ENCODE measurements at regions not wholly inside any gene's neighbourhood (a gene's known extent, or its start where the extent isn't known, plus 50 kb on each side); places are given as distances from the start of the nearest gene placed in this dataset.

DNA sequence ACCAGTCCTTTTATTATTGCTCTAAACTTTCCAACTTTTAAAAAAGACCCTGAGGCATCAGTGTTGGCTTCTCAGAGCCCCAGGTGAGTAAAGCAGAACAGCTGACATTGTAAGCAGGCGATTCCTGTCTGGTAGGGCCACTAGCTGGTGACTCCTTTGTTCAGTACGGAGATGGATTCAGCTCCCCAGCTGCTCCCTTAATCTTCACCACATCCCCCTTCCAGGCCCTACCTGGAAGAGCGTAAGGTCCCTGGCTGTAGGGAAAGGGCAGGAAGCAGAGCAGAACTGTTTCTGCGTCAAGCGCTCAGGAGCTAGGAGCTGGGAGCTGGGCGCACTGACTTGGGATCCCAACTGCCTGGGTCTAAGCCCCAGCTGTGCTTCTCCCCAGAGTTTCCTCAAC lies 203.7 kb upstream of the TAS2R1 start:
- Mint-ChIP-seq H3K9me3 (peaks cover 0 to 3% (median 0%) of the 10 kb centered on the region in 7 donors), H3K27ac (no peak overlapping the region), H3K36me3 (no peaks in the 10 kb centered on the region), H3K4me3 (no peak overlapping the region), H3K4me1 (no peaks in the 10 kb centered on the region), H3K27me3 (ENCODE audit: low read depth in 3 of 3) (no peaks in the 10 kb centered on the region)
- WGBS (ENCODE audit: insufficient coverage) = 56% methylated on average over 2 of the region's 6 CpGs
- Histone ChIP-seq H3K27me3 (ENCODE audit: control insufficient read depth in 2 of 2, insufficient read depth in 2 of 2, low read length in 2 of 2) (no peaks in the 10 kb centered on the region), H3K27ac (ENCODE audit: low read depth in 1 of 2, low read length in 2 of 2) (no peak overlapping the region), H4K20me1 (ENCODE audit: insufficient read depth, low read length) (no peaks in the 10 kb centered on the region), H3K9me3 (replicated peaks in 1 of 2; ENCODE audit: control insufficient read depth in 1 of 2, insufficient read depth in 1 of 2, low read length in 2 of 2) (no peaks in the 10 kb centered on the region), H2AFZ (ENCODE audit: insufficient read depth, low read depth, low read length, poor library complexity, severe bottlenecking) (no peak overlapping the region), H3K36me3 (replicated peaks in 1 of 2; ENCODE audit: control insufficient read depth in 1 of 2, insufficient read depth in 2 of 2, low read length in 2 of 2) (no peaks in the 10 kb centered on the region), H3K4me3 (replicated peaks in 1 of 3; ENCODE audit: low read depth in 2 of 3, low read length in 3 of 3) (no peak overlapping the region), H3K4me1 (ENCODE audit: control insufficient read depth in 1 of 2, insufficient read depth in 2 of 2, low read length in 2 of 2) (no peaks in the 10 kb centered on the region), H3K9ac (ENCODE audit: insufficient read depth, low read length, poor library complexity, severe bottlenecking) (no peak overlapping the region), H3K79me2 (ENCODE audit: insufficient read depth, low read length) (no peaks in the 10 kb centered on the region), H3K4me2 (replicated peaks; ENCODE audit: extremely low read depth, low read length, poor library complexity, severe bottlenecking) (no peak overlapping the region)
- no peak for DNase-seq
- TF ChIP-seq CTCF (IDR thresholded peaks at IDR 0.05) = no peak
- intact Hi-C loops (cut with micrococcal nuclease) = no loop called here

GRCh38 chr5:9832921-9833320 lies 202.8 kb upstream of the TAS2R1 start:
- Histone ChIP-seq H4K20me1 (ENCODE audit: insufficient read depth, low read length) (no peaks in the 10 kb centered on the region), H3K36me3 (replicated peaks in 1 of 2; ENCODE audit: control insufficient read depth in 1 of 2, insufficient read depth in 2 of 2, low read length in 2 of 2) (no peaks in the 10 kb centered on the region), H3K4me2 (replicated peaks; ENCODE audit: extremely low read depth, low read length, poor library complexity, severe bottlenecking) (no peak overlapping the region), H3K79me2 (ENCODE audit: insufficient read depth, low read length) (no peaks in the 10 kb centered on the region), H2AFZ (ENCODE audit: insufficient read depth, low read depth, low read length, poor library complexity, severe bottlenecking) (no peak overlapping the region), H3K4me3 (replicated peaks in 1 of 3; ENCODE audit: low read depth in 2 of 3, low read length in 3 of 3) (no peak overlapping the region), H3K9me3 (replicated peaks in 1 of 2; ENCODE audit: control insufficient read depth in 1 of 2, insufficient read depth in 1 of 2, low read length in 2 of 2) (no peaks in the 10 kb centered on the region), H3K9ac (ENCODE audit: insufficient read depth, low read length, poor library complexity, severe bottlenecking) (no peak overlapping the region), H3K27me3 (ENCODE audit: control insufficient read depth in 2 of 2, insufficient read depth in 2 of 2, low read length in 2 of 2) (no peaks in the 10 kb centered on the region), H3K4me1 (ENCODE audit: control insufficient read depth in 1 of 2, insufficient read depth in 2 of 2, low read length in 2 of 2) (no peaks in the 10 kb centered on the region), H3K27ac (ENCODE audit: low read depth in 1 of 2, low read length in 2 of 2) (no peak overlapping the region)
- TF ChIP-seq CTCF (IDR thresholded peaks at IDR 0.05) = no peak
- H3K27ac Mint-ChIP-seq = no peak overlapping the region
- WGBS (ENCODE audit: insufficient coverage) = no CpG with 5 or more reads among the region's 5 CpGs
- H3K36me3 Mint-ChIP-seq = no peaks in the 10 kb centered on the region
- intact Hi-C loops (cut with micrococcal nuclease) = no loop called here
- no peaks in the 10 kb centered on the region for H3K4me1 Mint-ChIP-seq
- no peak for DNase-seq
- peaks cover 0 to 3% (median 0%) of the 10 kb centered on the region in 7 donors for H3K9me3 Mint-ChIP-seq
- H3K27me3 Mint-ChIP-seq (ENCODE audit: low read depth in 3 of 3) = no peaks in the 10 kb centered on the region
- H3K4me3 Mint-ChIP-seq = no peak overlapping the region
